ENCODE measurements at regions not wholly inside any gene's neighbourhood (a gene's known extent, or its start where the extent isn't known, plus 50 kb on each side); places are given as distances from the start of the nearest gene placed in this dataset.
"Not testable (repeated sequence)": the region's sequence is repeated elsewhere in the genome, so short reads cannot be mapped to it uniquely, and the experiment has no call there.

- no peak for DNase-seq
Measured at GRCh38 chr2:143841935-143842334, 678.0 kb downstream of the ZEB2 start.

- DNase-seq: no peak
Measured at GRCh38 chr2:143840601-143841000, 679.3 kb downstream of the ZEB2 start.

GRCh38 chr2:143840194-143840593 lies 679.7 kb downstream of the ZEB2 start:
- no peak for DNase-seq

DNA sequence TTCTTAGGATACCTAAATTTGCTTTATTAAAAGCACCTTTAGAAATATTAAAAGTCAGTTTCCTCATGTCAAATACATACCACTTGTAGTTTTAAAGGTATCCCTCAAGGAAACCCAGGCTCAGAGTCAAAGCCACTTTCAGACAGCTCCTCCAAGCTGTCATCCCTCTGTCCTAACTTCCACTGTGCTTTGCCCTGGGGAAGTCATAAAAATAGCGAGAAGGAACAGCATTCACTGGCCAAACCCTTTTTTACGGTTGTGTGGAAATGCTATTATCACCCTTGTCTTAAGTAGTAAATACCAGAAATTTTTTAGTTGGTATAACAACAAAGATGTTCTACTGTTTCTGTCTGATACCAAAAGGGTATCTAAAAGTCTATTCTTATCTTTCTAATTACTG lies 680.5 kb downstream of the ZEB2 start:
- no peak for DNase-seq

- not testable (repeated sequence) for DNase-seq
Measured at GRCh38 chr2:143837055-143837454, 682.9 kb downstream of the ZEB2 start.

DNA sequence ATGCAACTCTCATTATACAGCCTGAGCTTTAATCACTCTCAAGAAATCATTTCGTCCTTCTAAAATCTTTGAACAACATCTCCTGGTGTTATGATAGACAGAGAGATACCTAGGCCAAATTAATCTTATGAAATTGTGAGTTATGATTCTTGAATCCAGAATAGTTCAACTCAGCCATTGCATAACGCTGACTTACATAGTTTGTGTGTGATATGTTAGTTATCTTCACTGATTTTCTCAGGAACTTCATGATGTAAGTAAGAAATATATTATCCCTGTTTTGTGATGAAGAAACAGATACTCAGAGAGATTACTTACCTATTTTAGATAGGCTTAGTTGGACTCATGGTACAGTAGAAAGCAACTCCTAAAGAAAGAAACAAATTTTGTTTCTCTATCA lies 684.4 kb downstream of the ZEB2 start:
- no peak for DNase-seq

GRCh38 chr2:143833015-143833660 lies 686.8 kb downstream of the ZEB2 start:
- no peak for DNase-seq

DNA sequence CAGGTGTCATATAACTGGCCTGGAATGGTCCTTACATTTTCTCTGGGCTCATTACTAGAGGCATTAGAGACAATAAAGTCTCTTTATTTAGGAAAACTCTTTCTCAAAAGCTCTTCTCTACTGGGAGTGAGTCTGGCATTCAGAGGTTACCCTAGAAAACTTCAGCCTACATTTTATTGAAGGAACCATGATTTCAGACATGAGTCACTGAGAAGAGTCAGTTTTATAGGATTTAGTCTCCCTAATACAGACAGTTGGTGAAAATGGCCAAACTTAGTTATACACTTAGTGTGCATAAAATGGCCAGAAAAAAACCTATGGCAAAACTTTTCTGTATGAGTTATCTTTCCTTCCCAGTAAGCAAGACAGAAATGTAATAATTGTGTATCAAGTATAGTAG lies 689.4 kb downstream of the ZEB2 start:
- no peak for DNase-seq

- DNase-seq: no peak
Measured at GRCh38 chr2:143828763-143829537, 691.0 kb downstream of the ZEB2 start.

- DNase-seq: no peak
Measured at GRCh38 chr2:143824791-143825190, 695.1 kb downstream of the ZEB2 start.

GRCh38 chr2:143823876-143824275 lies 694.7 kb downstream of the ARHGAP15 start:
- DNase-seq: no peak

DNA sequence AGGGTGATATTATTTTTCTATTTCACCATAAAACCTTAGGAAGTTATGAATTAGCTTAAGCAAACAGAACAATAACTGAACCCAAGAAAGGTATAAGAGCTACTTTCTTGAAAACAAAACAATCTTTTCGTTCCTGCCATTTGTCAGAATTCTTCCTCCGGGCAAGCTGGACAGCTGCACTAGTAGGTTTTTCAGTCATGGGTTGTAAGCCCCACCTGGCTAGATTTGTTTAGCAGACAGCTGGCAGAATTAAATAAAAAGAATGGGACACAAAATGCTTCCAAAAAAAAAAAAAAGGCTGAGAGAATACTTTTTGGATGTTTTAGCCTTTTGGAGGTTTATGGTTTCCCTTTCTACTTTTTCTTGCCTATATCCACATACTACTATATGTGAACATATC lies 694.1 kb downstream of the ARHGAP15 start:
- no peak for DNase-seq

GRCh38 chr2:143822736-143823135 lies 693.5 kb downstream of the ARHGAP15 start:
- DNase-seq: no peak

DNA sequence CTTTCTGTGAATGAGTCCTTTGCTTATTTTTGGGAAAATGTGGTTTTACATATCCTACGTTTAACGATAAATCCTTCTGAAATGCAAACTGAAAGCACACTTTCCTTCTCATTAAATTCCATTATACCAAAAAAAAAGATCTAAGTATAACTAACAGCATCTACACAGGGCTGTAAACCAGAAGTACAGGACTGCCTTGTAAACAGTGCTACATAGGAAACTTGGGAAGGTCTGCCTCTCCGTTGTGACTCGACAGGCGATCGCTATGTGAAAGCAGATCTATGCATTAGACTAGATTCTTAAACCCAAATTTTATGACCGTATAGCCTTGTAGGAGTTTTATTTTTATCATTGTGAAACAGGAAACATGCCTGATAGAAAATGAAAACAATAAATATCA lies 690.5 kb downstream of the ARHGAP15 start:
- no peak for DNase-seq

GRCh38 chr2:143819190-143819735 lies 690.0 kb downstream of the ARHGAP15 start:
- DNase-seq: no peak
